Immature natural killer cell (primary cell): ENCODE measurements at regions not wholly inside any gene's neighbourhood (a gene's known extent, or its start where the extent isn't known, plus 50 kb on each side); places are given as distances from the start of the nearest gene placed in this dataset.

ENCODE experiments used
- DNase-seq, 3 donors: peaks; one replicate each; pipeline ENCODE4 v3.0.0; 2022; ENCODE audit warnings: mixed read lengths in 1 of 3
- H3K27ac Mint-ChIP-seq, 6 donors: one replicate each; pipeline ENCODE4 v1.8.0; 2020; ENCODE audit warnings: mixed read lengths in 6 of 6, mild to moderate bottlenecking in 5 of 6, inconsistent platforms in 4 of 6, moderate library complexity in 3 of 6
- H3K27me3 Mint-ChIP-seq, 3 donors: one replicate each; pipeline ENCODE4 v1.8.0; 2020 to 2021; ENCODE audit warnings: low read depth in 3 of 3, mild to moderate bottlenecking in 3 of 3, mixed read lengths in 3 of 3, moderate library complexity in 3 of 3, inconsistent platforms in 1 of 3
- H3K36me3 Mint-ChIP-seq, 3 donors: one replicate each; pipeline ENCODE4 v1.8.0; 2020; ENCODE audit warnings: mixed read lengths in 3 of 3, inconsistent platforms in 2 of 3, mild to moderate bottlenecking in 2 of 3
- H3K4me1 Mint-ChIP-seq, 2 donors: one replicate each; pipeline ENCODE4 v1.8.0; 2020; ENCODE audit warnings: inconsistent platforms in 2 of 2, mild to moderate bottlenecking in 2 of 2, mixed read lengths in 2 of 2, moderate library complexity in 1 of 2
- H3K4me3 Mint-ChIP-seq, 5 donors: one replicate each; pipeline ENCODE4 v1.8.0; 2020; ENCODE audit warnings: mild to moderate bottlenecking in 5 of 5, mixed read lengths in 5 of 5, inconsistent platforms in 3 of 5, moderate library complexity in 3 of 5
- H3K9me3 Mint-ChIP-seq, 6 donors: one replicate each; pipeline ENCODE4 v1.8.0; 2020; ENCODE audit warnings: mild to moderate bottlenecking in 6 of 6, mixed read lengths in 6 of 6, inconsistent platforms in 4 of 6, moderate library complexity in 3 of 6

GRCh38 chr21:27426196-27426595 lies 459.3 kb upstream of the ADAMTS5 start:
- no peak for DNase-seq
- H3K4me3 Mint-ChIP-seq = no peak overlapping the region
- peaks cover 6 to 35% (median 9%) of the 10 kb centered on the region in 6 donors for H3K9me3 Mint-ChIP-seq
- H3K36me3 Mint-ChIP-seq = peaks cover 0 to 4% (median 0%) of the 10 kb centered on the region in 3 donors
- H3K27me3 Mint-ChIP-seq = peaks cover 0 to 1% (median under 1%) of the 10 kb centered on the region in 3 donors
- H3K4me1 Mint-ChIP-seq = no peaks in the 10 kb centered on the region
- H3K27ac Mint-ChIP-seq = no peak overlapping the region

DNA sequence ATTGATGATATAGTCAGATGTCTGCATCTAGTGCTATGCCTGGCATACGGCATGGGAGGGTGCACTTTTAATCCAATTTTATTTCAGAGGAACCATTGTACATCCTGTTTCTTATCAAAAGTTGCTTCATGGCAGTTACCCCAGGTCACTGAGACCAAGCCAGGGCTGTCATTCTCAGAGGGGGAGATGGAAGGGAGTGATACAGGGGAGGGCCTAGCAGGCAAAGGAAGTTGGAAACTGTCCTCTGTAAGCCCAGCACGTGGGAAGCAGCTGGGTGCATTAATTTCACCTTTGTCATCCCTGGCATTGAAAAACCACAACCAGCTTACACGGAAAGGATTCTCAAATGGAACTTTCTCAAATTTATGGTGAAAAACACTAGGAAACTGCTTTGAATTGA lies 458.7 kb upstream of the ADAMTS5 start:
- Mint-ChIP-seq H3K4me3 (no peak overlapping the region), H3K9me3 (peaks cover 4 to 35% (median 8%) of the 10 kb centered on the region in 6 donors), H3K27ac (no peak overlapping the region), H3K36me3 (peaks cover 0 to 4% (median 0%) of the 10 kb centered on the region in 3 donors), H3K4me1 (no peaks in the 10 kb centered on the region), H3K27me3 (peaks cover 0 to 1% (median 0%) of the 10 kb centered on the region in 3 donors)
- no peak for DNase-seq

DNA sequence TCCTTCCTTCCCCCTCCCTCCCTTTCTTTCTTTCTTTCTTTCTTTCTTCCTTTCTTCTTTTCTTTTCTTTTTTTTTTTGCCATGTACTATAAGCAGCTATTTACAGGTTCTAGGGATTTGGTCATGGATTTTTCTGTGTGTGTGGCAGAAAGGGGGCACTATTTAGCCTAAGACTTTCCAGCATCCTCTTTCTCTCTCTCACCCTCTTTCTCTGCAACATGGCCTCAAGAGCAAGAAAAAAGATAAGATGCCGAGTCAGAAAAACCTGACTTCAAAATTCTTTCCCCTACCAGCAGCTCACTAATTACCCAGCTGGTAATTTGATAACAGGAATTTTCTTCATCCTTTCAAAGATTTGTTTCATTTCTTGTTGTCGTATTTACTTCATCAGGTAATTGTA lies 458.3 kb upstream of the ADAMTS5 start:
- no peaks in the 10 kb centered on the region for H3K4me1 Mint-ChIP-seq
- no peak overlapping the region for H3K4me3 Mint-ChIP-seq
- DNase-seq = no peak
- peaks cover 4 to 33% (median 7%) of the 10 kb centered on the region in 6 donors for H3K9me3 Mint-ChIP-seq
- H3K36me3 Mint-ChIP-seq = peaks cover 0 to 4% (median 0%) of the 10 kb centered on the region in 3 donors
- H3K27ac Mint-ChIP-seq = no peak overlapping the region
- H3K27me3 Mint-ChIP-seq = peaks cover 0 to 1% (median 0%) of the 10 kb centered on the region in 3 donors

GRCh38 chr21:27424601-27425000 lies 457.7 kb upstream of the ADAMTS5 start:
- DNase-seq = no peak
- Mint-ChIP-seq H3K4me3 (no peak overlapping the region), H3K27me3 (peaks cover 0 to 1% (median 0%) of the 10 kb centered on the region in 3 donors), H3K9me3 (peaks cover 4 to 28% (median 7%) of the 10 kb centered on the region in 6 donors), H3K27ac (no peak overlapping the region), H3K36me3 (peaks cover 0 to 4% (median 0%) of the 10 kb centered on the region in 3 donors), H3K4me1 (no peaks in the 10 kb centered on the region)

- peaks cover 4 to 28% (median 7%) of the 10 kb centered on the region in 6 donors for H3K9me3 Mint-ChIP-seq
- no peak for DNase-seq
- H3K4me3 Mint-ChIP-seq = no peak overlapping the region
- H3K27ac Mint-ChIP-seq = no peak overlapping the region
- peaks cover 0 to 1% (median 0%) of the 10 kb centered on the region in 3 donors for H3K27me3 Mint-ChIP-seq
- H3K36me3 Mint-ChIP-seq = peaks cover 0 to 4% (median 0%) of the 10 kb centered on the region in 3 donors
- H3K4me1 Mint-ChIP-seq = no peaks in the 10 kb centered on the region
These were observed 457.2 kb upstream of the ADAMTS5 start for GRCh38 chr21:27423906-27424595.

DNA sequence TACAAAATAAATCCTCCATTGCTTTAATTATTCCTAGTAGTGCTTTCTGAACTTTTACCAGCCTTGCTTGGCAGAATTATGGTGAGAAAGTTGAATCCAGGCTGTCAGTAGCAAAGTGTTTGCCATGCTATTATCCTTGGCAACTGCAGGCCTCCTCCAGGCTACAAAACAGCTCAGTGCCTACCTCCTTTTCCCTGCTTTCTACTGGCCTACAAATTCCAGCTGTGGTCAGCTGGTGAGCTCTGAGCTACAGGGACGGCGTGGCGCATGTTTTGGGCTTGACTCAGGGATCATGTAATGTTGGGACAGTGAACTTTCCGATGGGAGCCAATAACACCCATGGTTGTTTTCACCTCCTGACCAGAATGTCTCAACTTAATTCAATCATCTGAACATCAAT lies 456.1 kb upstream of the ADAMTS5 start:
- DNase-seq = no peak
- Mint-ChIP-seq H3K9me3 (peaks cover 4 to 18% (median 6%) of the 10 kb centered on the region in 6 donors), H3K4me3 (no peak overlapping the region), H3K4me1 (no peaks in the 10 kb centered on the region), H3K27ac (no peak overlapping the region), H3K36me3 (peaks cover 0 to 4% (median 0%) of the 10 kb centered on the region in 3 donors), H3K27me3 (peaks cover 0 to 1% (median 0%) of the 10 kb centered on the region in 3 donors)

DNA sequence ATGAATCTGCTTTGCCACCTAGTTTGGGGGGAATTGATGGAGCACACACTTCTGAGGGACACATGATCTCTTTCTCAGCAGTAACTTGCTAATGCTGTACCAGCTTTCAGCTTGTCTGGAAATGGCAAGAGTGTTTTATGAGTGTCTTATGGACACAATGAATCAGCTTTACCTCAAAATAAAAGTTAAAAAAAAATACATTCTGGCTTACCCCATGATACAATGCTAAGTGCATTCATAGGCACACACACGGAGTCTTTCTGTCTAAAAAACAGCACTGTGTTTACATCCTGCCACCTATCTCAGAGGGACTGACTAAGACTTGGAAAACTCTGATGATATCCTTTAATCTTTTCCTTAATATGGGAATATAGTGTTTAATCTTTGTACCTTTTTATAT lies 455.5 kb upstream of the ADAMTS5 start:
- Mint-ChIP-seq H3K9me3 (peaks cover 4 to 16% (median 6%) of the 10 kb centered on the region in 6 donors), H3K36me3 (peaks cover 0 to 4% (median 0%) of the 10 kb centered on the region in 3 donors), H3K27ac (no peak overlapping the region), H3K4me3 (no peak overlapping the region), H3K4me1 (no peaks in the 10 kb centered on the region), H3K27me3 (peaks cover 0 to under 1% (median 0%) of the 10 kb centered on the region in 3 donors)
- no peak for DNase-seq

- Mint-ChIP-seq H3K4me3 (no peak overlapping the region), H3K4me1 (no peaks in the 10 kb centered on the region), H3K27ac (no peak overlapping the region), H3K27me3 (no peaks in the 10 kb centered on the region), H3K36me3 (peaks cover 0 to 4% (median 0%) of the 10 kb centered on the region in 3 donors), H3K9me3 (peaks cover 4 to 22% (median 6%) of the 10 kb centered on the region in 6 donors)
- DNase-seq = no peak
These were observed 454.8 kb upstream of the ADAMTS5 start for GRCh38 chr21:27421654-27422053.

DNA sequence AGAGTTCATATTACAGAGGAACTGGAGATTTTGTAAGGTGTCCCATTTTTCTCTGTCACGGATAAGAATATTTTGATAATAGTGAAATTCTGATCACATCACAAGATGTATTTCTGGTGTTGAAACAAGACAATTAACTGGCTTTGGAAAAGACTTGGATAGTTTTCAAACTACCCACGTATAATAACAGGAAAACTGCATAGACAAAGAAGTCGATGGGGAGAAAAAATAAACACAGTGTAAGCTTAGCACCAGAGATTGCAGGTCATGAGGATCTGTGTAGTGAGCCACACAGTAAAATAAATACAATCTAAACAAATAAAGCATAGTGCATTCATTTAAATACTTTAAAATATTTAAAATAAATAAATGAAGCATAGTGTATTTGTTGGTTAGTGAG lies 452.3 kb upstream of the ADAMTS5 start:
- no peak for DNase-seq
- Mint-ChIP-seq H3K4me1 (no peaks in the 10 kb centered on the region), H3K27ac (no peak overlapping the region), H3K36me3 (peaks cover 0 to 4% (median 0%) of the 10 kb centered on the region in 3 donors), H3K4me3 (no peak overlapping the region), H3K9me3 (peaks cover 2 to 15% (median 7%) of the 10 kb centered on the region in 6 donors), H3K27me3 (no peaks in the 10 kb centered on the region)

GRCh38 chr21:27418346-27418745 lies 451.5 kb upstream of the ADAMTS5 start:
- Mint-ChIP-seq H3K9me3 (peaks cover 0 to 15% (median 7%) of the 10 kb centered on the region in 6 donors), H3K4me1 (no peaks in the 10 kb centered on the region), H3K27me3 (no peaks in the 10 kb centered on the region), H3K27ac (no peak overlapping the region), H3K4me3 (no peak overlapping the region), H3K36me3 (peaks cover 0 to 4% (median 0%) of the 10 kb centered on the region in 3 donors)
- DNase-seq = no peak

DNA sequence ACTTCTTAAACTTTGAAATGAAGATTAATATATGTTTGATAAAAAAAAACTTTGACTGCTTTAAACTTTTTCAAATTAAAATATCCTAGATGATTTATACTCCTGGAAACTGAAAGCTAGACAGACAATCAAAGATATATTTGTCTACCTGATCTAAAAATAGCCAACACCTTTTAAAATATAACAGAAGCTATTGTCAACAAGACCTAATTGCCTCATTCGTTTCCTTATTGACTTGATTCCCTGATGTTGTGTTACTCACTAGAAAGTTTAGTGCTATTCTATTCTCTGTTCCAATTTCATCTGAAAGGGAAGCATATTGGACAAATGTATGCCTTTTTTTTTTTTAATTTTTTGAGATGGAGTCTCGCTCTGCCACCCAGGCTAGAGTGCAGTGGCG lies 445.6 kb upstream of the ADAMTS5 start:
- Mint-ChIP-seq H3K9me3 (peaks cover 0 to 13% (median 5%) of the 10 kb centered on the region in 6 donors), H3K27me3 (no peaks in the 10 kb centered on the region), H3K36me3 (no peaks in the 10 kb centered on the region), H3K4me1 (no peaks in the 10 kb centered on the region), H3K27ac (no peak overlapping the region), H3K4me3 (no peak overlapping the region)
- no peak for DNase-seq

DNA sequence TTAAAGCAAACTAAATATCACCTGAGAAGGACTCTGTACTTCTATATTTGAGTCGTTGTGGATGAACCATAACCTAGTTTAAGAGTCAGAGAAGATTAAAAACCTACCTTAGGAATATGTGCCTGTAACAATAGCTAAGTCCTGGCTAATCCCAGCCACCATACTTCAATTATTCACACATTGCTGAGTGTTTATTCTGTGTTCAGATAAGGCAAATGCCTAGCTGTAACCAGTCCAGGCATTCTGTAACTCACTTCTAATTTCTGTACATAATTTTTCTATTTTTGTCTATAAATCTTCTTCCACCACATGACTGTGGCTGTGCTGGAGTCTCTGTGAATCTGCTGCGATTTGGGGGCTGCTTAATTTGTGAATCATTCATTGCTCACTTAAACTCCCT lies 441.9 kb upstream of the ADAMTS5 start:
- Mint-ChIP-seq H3K27me3 (peaks cover 0 to 4% (median 0%) of the 10 kb centered on the region in 3 donors), H3K9me3 (peaks cover 0 to 7% (median 0%) of the 10 kb centered on the region in 6 donors), H3K27ac (no peak overlapping the region), H3K4me3 (no peak overlapping the region), H3K4me1 (no peaks in the 10 kb centered on the region), H3K36me3 (no peaks in the 10 kb centered on the region)
- no peak for DNase-seq

- DNase-seq = no peak
- H3K36me3 Mint-ChIP-seq = no peaks in the 10 kb centered on the region
- H3K27ac Mint-ChIP-seq = no peak overlapping the region
- peaks cover 0 to 4% (median 0%) of the 10 kb centered on the region in 3 donors for H3K27me3 Mint-ChIP-seq
- peaks cover 0 to 7% (median 0%) of the 10 kb centered on the region in 6 donors for H3K9me3 Mint-ChIP-seq
- H3K4me1 Mint-ChIP-seq = no peaks in the 10 kb centered on the region
- no peak overlapping the region for H3K4me3 Mint-ChIP-seq
These were observed 440.4 kb upstream of the ADAMTS5 start for GRCh38 chr21:27407271-27407670.

GRCh38 chr21:27406300-27407009 lies 439.6 kb upstream of the ADAMTS5 start:
- DNase-seq = no peak
- Mint-ChIP-seq H3K9me3 (peaks cover 0 to 7% (median 0%) of the 10 kb centered on the region in 6 donors), H3K4me1 (no peaks in the 10 kb centered on the region)

More at GRCh38 chr21:27406300-27407009, 439.6 kb upstream of the ADAMTS5 start:
- Mint-ChIP-seq H3K27ac (no peak overlapping the region), H3K27me3 (peaks cover 0 to 4% (median 0%) of the 10 kb centered on the region in 3 donors), H3K36me3 (no peaks in the 10 kb centered on the region), H3K4me3 (no peak overlapping the region)
